Type B pancreatic cell (in vitro differentiated cells): ENCODE measurements at regions not wholly inside any gene's neighbourhood (a gene's known extent, or its start where the extent isn't known, plus 50 kb on each side); places are given as distances from the start of the nearest gene placed in this dataset.
"Not testable (repeated sequence)": the region's sequence is repeated elsewhere in the genome, so short reads cannot be mapped to it uniquely, and the experiment has no call there.

Experiments
- DNase-seq: peaks from one replicate; pipeline ENCODE4 v3.0.0; 2021; ENCODE audit warnings: mixed read lengths; ENCODE audit not compliant: unreplicated experiment; ENCODE audit errors: extremely low spot score
- H3K27ac Mint-ChIP-seq: 2 replicates; pipeline ENCODE4 v1.8.0; 2021; ENCODE audit warnings: mild to moderate bottlenecking, mixed read lengths
- H3K27me3 Mint-ChIP-seq: 2 replicates; pipeline ENCODE4 v1.8.0; 2021; ENCODE audit warnings: mixed read lengths
- H3K36me3 Mint-ChIP-seq: 2 replicates; pipeline ENCODE4 v1.8.0; 2021; ENCODE audit warnings: mixed read lengths
- H3K4me1 Mint-ChIP-seq: one replicate; pipeline ENCODE4 v1.8.0; 2021; ENCODE audit warnings: mixed read lengths; ENCODE audit not compliant: unreplicated experiment
- H3K4me3 Mint-ChIP-seq: 2 replicates; pipeline ENCODE4 v1.8.0; 2021; ENCODE audit warnings: mild to moderate bottlenecking, mixed read lengths
- H3K9me3 Mint-ChIP-seq: 2 replicates; pipeline ENCODE4 v1.8.0; 2021; ENCODE audit warnings: mixed read lengths
- TF ChIP-seq, protein P1 (sequence below): fragments of 200-600 bp; sonication (generic); conservative IDR thresholded peaks from 2 replicates; pipeline ENCODE4 v1.5.0; 2021; ENCODE audit warnings: antibody characterized with exemption, mild to moderate bottlenecking

DNA sequence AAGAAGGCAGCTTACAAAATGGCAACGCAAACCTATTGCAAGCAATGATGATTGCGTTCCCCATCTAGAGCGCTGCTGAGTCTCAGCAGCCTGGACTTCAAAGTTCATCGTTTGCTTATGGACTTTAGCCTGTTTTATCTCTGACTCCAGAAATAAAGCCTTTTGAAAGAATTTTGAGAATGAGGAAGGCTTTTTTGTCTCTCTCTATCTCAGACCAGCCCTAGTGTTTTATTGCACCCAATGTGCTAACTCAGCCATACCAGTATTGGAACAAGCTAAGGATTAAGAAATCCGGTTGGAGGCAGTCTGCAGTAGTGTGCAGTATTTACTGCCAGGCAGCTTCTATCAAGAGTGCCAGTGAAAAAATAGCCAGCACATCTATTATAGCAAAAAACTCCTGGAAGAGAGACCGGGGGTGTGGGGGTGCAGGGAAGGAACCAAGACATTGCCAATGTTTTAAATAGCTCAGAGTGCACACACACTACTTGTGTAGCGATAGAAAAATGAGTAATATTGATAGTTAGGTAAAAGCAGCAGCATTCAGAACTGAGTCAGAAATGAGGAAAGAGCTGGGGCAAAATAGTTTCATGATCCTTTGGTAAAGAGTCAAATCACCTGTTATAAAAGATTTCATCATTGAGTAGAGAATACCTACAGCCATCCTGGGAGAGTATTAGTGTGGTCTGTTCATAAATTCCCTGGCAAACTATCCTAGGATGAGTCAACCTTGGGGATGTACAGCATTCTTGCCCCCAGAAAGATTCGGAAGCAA lies 219.0 kb downstream of the ZNF608 start:
- peak overlapping the region; percentile 52 for H3K27ac Mint-ChIP-seq
- DNase-seq: no peak
- H3K4me3 Mint-ChIP-seq: no peak overlapping the region
- H3K9me3 Mint-ChIP-seq: peaks cover 12% of the 10 kb centered on the region
- H3K36me3 Mint-ChIP-seq: no peaks in the 10 kb centered on the region
- no peaks in the 10 kb centered on the region for H3K4me1 Mint-ChIP-seq
- H3K27me3 Mint-ChIP-seq: peaks cover 7% of the 10 kb centered on the region
- TF ChIP-seq, protein P1, sequence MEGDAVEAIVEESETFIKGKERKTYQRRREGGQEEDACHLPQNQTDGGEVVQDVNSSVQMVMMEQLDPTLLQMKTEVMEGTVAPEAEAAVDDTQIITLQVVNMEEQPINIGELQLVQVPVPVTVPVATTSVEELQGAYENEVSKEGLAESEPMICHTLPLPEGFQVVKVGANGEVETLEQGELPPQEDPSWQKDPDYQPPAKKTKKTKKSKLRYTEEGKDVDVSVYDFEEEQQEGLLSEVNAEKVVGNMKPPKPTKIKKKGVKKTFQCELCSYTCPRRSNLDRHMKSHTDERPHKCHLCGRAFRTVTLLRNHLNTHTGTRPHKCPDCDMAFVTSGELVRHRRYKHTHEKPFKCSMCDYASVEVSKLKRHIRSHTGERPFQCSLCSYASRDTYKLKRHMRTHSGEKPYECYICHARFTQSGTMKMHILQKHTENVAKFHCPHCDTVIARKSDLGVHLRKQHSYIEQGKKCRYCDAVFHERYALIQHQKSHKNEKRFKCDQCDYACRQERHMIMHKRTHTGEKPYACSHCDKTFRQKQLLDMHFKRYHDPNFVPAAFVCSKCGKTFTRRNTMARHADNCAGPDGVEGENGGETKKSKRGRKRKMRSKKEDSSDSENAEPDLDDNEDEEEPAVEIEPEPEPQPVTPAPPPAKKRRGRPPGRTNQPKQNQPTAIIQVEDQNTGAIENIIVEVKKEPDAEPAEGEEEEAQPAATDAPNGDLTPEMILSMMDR: no peak

DNA sequence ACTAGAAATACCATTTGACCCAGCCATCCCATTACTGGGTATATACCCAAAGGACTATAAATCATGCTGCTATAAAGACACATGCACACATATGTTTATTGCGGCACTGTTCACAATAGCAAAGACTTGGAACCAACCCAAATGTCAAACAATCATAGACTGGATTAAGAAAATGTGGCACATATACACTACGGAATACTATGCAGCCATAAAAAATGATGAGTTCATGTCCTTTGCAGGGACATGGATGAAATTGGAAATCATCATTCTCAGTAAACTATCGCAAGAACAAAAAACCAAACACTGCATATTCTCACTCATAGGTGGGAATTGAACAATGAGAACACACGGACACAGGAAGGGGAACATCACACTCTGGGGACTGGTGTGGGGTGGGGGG lies 220.4 kb downstream of the ZNF608 start:
- not testable (repeated sequence) for DNase-seq, H3K36me3 Mint-ChIP-seq, H3K27ac Mint-ChIP-seq, H3K27me3 Mint-ChIP-seq, H3K4me1 Mint-ChIP-seq, H3K4me3 Mint-ChIP-seq
- peaks cover 14% of the 10 kb centered on the region for H3K9me3 Mint-ChIP-seq

DNA sequence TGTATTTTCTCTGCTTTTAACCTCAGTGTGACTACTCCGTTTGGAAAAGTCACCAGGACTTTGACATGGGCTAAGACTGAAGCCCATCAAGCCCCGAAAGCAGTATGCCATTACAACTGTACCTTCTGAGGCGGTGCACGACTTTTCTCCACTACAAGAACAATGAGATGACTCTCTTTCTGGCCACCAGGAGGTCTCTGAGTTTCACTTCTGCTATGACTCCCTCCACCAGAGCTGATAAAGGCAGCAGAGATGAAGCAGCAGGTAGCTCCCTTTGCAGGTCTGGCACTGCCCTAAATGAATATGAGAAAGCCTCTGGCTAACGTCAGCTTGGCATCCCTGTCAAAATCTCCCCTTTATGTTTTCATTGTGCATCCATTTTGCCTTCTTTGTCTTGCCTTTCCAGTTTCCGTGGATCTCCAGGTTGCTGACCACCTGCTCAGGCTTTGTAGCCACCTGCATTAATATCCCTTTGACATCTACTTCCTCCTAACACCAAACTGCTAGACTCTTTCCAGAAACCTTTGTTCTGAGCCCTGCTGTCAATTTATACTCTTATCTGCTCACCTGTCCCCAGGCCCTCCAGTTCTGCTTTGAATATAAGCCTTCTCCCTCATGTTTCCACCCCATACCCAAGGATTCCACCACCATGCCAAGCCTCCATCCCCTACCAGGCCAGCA lies 221.7 kb downstream of the ZNF608 start:
- peaks cover 2% of the 10 kb centered on the region for H3K4me1 Mint-ChIP-seq
- H3K27ac Mint-ChIP-seq: no peak overlapping the region
- peaks cover 6% of the 10 kb centered on the region for H3K9me3 Mint-ChIP-seq
- no peak overlapping the region for H3K4me3 Mint-ChIP-seq
- H3K27me3 Mint-ChIP-seq: peaks cover 8% of the 10 kb centered on the region
- TF ChIP-seq, protein P1: no peak
- H3K36me3 Mint-ChIP-seq: no peaks in the 10 kb centered on the region
- DNase-seq: no peak

DNA sequence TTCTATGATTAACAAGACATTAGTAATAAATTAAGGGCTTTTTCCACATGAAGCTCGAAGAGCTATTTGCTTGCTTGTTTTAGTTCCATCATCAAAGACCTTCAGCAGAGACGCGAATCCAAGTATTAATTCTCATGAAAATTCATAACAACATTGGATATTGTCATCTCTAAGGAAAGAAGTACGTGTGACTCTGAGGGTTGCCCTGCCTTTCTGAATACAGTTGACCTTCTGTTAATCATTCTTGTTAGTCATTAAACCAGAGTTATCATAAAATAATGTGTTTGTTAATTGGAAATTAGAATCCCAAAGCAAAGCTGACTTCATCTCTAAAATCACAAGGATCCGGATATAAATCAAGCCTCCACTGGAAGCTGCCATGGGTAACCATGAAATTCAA lies 222.5 kb downstream of the ZNF608 start:
- H3K27me3 Mint-ChIP-seq: peaks cover 9% of the 10 kb centered on the region
- H3K36me3 Mint-ChIP-seq: no peaks in the 10 kb centered on the region
- H3K27ac Mint-ChIP-seq: no peak overlapping the region
- no peak for DNase-seq
- H3K4me1 Mint-ChIP-seq: peaks cover 6% of the 10 kb centered on the region
- no peak overlapping the region for H3K4me3 Mint-ChIP-seq
- peaks cover 6% of the 10 kb centered on the region for H3K9me3 Mint-ChIP-seq
- TF ChIP-seq, protein P1: no peak

DNA sequence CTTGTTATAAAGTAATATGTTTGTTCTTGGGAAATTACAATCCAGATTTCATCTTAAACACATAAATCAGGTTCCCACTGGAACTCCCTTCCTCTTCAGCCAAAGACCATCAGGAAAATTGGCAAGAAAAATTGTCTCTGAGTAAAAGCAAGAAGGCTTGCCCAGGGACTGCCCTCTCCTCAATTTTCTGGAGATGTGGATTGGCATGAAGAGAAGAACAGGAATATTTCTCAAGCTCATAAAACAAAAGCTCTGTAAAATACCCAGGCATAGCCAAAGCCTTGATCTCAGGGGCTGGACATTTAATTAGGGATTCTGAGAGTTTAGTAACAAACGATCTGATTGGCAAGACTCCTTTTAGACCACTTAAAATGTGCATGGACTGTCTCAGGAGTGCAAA lies 223.4 kb downstream of the ZNF608 start:
- H3K9me3 Mint-ChIP-seq: peaks cover 6% of the 10 kb centered on the region
- no peaks in the 10 kb centered on the region for H3K36me3 Mint-ChIP-seq
- H3K4me1 Mint-ChIP-seq: peaks cover 6% of the 10 kb centered on the region
- peaks cover 9% of the 10 kb centered on the region for H3K27me3 Mint-ChIP-seq
- H3K27ac Mint-ChIP-seq: no peak overlapping the region
- DNase-seq: no peak
- H3K4me3 Mint-ChIP-seq: no peak overlapping the region
- TF ChIP-seq, protein P1: no peak
